Cardiac septum (tissue), 1 donor: ENCODE measurements at regions not wholly inside any gene's neighbourhood (a gene's known extent, or its start where the extent isn't known, plus 50 kb on each side); places are given as distances from the start of the nearest gene placed in this dataset.
"Not testable (repeated sequence)": the region's sequence is repeated elsewhere in the genome, so short reads cannot be mapped to it uniquely, and the experiment has no call there.

Experiments used
- DNase-seq: peaks from one replicate; pipeline ENCODE4 v3.0.0-alpha.2; 2020; ENCODE audit warnings: low spot score
- intact Hi-C: fragments of 100-400 bp; cut with DNase I; formaldehyde crosslinking; loops from one replicate; pipeline ENCODE4 v1.14.0; 2022
- donor health status: DM: no; HTN: no; CAD: no.

GRCh38 chr9:2414465-2414864, 207.1 kb upstream of the VLDLR start:
- intact Hi-C loops: no loop called here
- no peak for DNase-seq

GRCh38 chr9:2415326-2415725, 206.3 kb upstream of the VLDLR start:
- intact Hi-C loops: no loop called here
- no peak for DNase-seq

DNA sequence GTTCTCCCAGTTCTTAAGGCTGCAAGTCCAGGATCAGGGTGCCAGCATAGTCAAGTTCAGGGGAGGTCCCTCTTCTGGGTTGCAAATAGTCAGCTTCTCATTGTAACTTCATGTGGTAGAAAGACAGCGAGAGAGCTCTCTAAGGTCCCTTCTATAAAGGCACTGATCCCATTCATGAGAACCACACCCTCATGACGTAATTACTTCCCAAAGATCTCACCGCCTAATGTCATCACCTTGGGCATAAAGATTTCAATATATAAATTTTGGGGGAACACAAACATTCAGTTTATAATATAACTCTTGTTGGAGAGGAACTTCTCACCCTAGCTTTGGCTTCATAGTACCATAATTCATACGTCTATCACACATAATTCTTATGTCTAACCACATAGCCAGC, 203.9 kb upstream of the VLDLR start:
- intact Hi-C loops: no loop called here

DNA sequence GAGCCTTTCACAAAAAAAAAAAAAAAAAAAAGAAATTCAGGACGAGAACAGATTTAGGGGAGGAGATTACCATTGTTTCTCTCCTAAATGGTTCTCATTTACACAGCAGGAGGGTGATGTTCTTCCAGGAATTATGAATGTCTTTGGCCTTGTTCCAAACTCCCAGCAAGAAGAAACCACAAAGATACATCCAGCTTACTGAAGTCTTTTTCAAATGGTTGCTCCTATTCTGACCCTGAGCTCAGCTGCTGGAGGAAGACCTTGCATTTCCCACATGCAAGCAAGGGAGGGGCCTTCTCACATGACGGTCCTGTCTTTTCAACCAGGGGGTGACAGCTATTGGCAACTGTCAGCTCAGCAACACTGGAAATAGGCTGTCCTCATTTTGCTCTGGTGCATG, 203.0 kb upstream of the VLDLR start:
- no peak for DNase-seq
- intact Hi-C loops: no loop called here

More for the DNA sequence above, 203.9 kb upstream of the VLDLR start:
- DNase-seq: no peak

GRCh38 chr9:2419347-2419746, 202.2 kb upstream of the VLDLR start:
- no peak for DNase-seq
- intact Hi-C loops: no loop called here

- no peak for DNase-seq
Measured at GRCh38 chr9:2420543-2420942, 201.0 kb upstream of the VLDLR start.

GRCh38 chr9:2424619-2425033, 197.0 kb upstream of the VLDLR start:
- no peak for DNase-seq
- intact Hi-C loops: loop anchor here (10.0 kb wide), 1 partner anchor 300 kb away; no protein-coding TSS in a partner anchor

More at GRCh38 chr9:2420543-2420942, 201.0 kb upstream of the VLDLR start:
- intact Hi-C loops: loop anchor here (10.0 kb wide), 1 partner anchor 304 kb away; no protein-coding TSS in a partner anchor

GRCh38 chr9:2425676-2426075, 195.9 kb upstream of the VLDLR start:
- no peak for DNase-seq
- intact Hi-C loops: loop anchor here (10.0 kb wide), 1 partner anchor 299 kb away; no protein-coding TSS in a partner anchor

DNA sequence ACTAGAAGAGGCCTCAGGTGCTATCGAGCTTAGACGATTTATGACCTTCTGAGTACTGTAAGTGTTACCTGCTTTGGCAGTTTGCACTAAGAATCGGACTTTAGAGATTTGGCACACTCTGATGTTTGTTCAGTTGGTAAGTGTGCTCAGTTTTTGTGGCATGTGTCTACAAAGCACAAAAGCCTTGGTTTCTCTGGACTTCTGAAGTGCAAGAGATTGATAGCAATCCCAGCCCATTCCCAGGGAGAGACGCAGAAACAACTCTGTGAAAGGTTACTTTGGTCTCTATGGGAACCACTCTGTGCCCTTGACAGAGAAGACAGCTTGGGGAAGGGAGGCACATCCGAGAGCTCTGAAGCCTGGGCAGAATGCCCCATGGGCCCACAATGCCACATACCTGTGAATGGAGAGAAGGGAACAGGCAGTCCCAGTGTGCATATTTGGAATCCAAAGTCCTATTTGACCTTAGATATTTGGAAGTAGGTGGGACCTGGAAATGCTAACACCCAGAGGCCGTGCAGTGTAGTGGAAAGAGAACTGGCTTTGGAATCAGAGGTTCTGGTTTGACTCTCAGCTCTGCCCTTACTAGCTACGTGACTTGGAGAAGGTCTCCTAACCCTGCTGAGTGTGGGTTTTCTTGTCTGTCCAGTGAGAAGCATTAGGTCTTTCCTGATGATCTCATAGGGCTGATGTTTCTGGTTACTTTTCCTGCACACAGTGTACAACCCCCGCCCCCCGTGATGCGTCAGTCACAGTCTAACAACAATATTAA, 194.3 kb upstream of the VLDLR start:
- intact Hi-C loops: loop anchor here (10.0 kb wide), 1 partner anchor 297 kb away; no protein-coding TSS in a partner anchor
- DNase-seq: no peak

GRCh38 chr9:2439957-2440356, 181.6 kb upstream of the VLDLR start:
- intact Hi-C loops: no loop called here
- DNase-seq: no peak

- DNase-seq, intact Hi-C loops: not testable (repeated sequence)
Measured at GRCh38 chr9:2443933-2444332, 177.7 kb upstream of the VLDLR start.

DNA sequence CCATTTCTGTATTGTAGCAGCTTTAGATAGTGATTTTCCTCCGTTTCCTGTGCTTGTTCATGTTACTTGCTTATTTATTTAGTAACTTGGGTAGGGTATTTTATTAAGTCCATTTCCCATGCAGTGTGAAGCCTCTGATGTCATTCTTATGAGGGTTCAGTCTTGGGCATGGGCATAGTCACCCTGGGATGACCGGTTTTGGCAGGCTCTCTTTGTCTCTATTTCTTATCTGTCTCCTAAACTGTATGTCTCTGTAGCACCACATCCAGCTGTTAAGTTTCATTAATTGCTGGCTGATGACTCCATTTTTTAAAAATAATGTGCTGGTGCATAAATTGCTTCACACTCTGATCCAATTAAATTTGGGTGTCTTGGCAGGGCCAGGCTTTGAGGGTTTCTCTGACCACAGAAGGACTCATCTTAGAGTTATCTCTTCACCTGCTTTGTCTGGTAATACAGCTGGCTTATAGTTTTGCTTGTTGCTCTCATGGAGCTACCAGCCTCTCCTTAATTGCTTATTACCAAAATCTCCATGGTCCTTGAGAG, 173.3 kb upstream of the VLDLR start:
- intact Hi-C loops: no loop called here
- no peak for DNase-seq

DNA sequence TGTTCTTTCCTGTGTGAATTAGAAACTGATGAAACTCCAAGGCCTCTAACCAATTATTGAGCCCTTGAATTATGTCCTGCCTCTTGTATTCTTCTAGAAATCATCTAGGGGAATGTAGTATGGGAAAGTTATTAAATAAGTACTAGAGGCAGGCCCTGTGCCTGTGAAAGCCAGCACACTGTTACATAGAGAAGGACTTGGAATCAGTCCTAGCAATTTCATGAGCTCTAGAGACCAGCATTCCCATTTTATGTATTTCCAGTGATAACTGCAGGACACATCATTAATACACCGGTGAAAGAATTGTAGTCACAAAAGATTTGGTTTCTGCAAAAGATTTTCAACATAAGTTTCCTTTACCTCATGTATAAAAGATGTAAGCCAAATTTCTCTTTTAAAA, 168.5 kb upstream of the VLDLR start:
- DNase-seq: no peak
- intact Hi-C loops: no loop called here

DNA sequence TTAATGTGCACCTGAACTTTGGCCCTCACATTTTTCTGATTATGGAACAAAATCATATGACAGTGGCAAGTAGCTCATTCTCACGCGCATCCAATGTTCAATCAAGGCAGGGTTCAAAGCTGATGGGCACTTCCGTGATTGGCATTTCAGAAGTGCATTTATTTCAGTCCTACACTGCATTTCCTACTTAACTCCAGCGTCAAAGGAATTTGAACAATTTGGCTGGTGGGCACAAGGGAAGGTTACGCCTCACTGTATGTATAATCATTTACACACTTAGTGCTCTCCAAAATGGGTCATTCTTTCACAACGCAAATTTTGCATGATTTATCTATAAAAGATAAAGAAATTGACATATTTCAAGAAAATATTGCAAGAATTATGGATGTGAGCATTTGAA, 167.9 kb upstream of the VLDLR start:
- intact Hi-C loops: no loop called here
- DNase-seq: no peak

DNA sequence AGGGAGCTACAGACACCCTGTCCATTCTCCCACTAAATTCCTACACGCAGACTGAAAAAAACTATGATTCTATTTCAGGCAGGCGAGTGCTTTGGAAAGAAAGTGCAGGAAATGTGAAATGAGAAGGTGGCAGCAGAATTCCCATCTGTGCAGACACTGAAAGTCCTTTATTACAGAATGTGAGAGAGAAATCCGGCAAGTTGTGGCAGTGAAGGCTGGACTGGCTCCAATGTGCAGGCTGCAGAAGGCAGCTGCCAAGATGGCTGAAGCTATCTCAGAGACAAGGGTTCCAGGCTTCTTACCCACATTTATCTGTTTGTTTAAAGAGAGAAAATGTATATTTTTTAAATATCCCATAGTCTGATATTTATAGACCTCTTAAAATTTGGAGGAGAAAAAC, 161.8 kb upstream of the VLDLR start:
- no peak for DNase-seq
- intact Hi-C loops: no loop called here

- DNase-seq: no peak
Measured at GRCh38 chr9:2461892-2462291, 159.7 kb upstream of the VLDLR start.

GRCh38 chr9:2464624-2465023, 157.0 kb upstream of the VLDLR start:
- intact Hi-C loops: no loop called here
- DNase-seq: no peak

More at GRCh38 chr9:2461892-2462291, 159.7 kb upstream of the VLDLR start:
- intact Hi-C loops: no loop called here

GRCh38 chr9:2465516-2465915, 156.1 kb upstream of the VLDLR start:
- DNase-seq: no peak
- intact Hi-C loops: no loop called here

DNA sequence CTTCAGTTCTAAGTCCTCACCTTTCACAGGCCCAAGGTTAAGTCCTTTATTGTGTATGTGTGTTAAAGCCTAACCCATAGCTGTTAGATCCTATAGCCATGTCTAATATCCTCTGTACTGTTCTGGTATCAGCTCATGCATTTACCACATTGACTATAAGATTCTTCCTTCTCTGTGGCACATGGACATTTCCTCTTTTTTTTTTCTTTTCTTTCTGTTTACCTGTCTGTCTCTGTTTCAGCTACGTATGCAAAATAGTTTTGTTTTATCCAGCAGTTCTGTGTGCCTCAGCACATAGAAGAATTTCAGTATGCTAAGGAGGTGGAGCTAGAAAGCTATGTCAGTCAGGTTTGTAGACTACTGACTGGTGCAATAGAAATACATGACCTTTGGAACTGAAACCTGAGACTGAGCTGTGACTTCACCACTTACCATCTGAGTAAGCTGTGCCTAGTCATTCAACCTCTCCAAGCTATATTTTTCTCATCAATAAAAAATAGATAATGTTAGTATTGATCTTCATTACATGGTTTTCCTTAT, 155.6 kb upstream of the VLDLR start:
- DNase-seq: no peak
- intact Hi-C loops: no loop called here

- DNase-seq: no peak
- intact Hi-C loops: no loop called here
Measured at GRCh38 chr9:2466703-2467102, 154.9 kb upstream of the VLDLR start.

- intact Hi-C loops: no loop called here
- no peak for DNase-seq
Measured at GRCh38 chr9:2469681-2470221, 151.8 kb upstream of the VLDLR start.
